Mesothelial cell of epicardium (in vitro differentiated cells): ENCODE measurements at regions not wholly inside any gene's neighbourhood (a gene's known extent, or its start where the extent isn't known, plus 50 kb on each side); places are given as distances from the start of the nearest gene placed in this dataset.

Experiments
- DNase-seq, 2 experiments: peaks; one replicate each; pipeline ENCODE4 v3.0.0; 2021; ENCODE audit warnings: low spot score in 2 of 2; ENCODE audit not compliant: unreplicated experiment in 2 of 2
- H3K27ac Mint-ChIP-seq: 2 replicates; pipeline ENCODE4 v1.8.0; 2021; ENCODE audit warnings: mixed read lengths
- H3K27me3 Mint-ChIP-seq: 2 replicates; pipeline ENCODE4 v1.8.0; 2021; ENCODE audit warnings: low read depth, mixed read lengths
- H3K36me3 Mint-ChIP-seq: 2 replicates; pipeline ENCODE4 v1.8.0; 2021; ENCODE audit warnings: mixed read lengths
- H3K4me1 Mint-ChIP-seq: 2 replicates; pipeline ENCODE4 v1.8.0; 2021; ENCODE audit warnings: mixed read lengths
- H3K4me3 Mint-ChIP-seq: 2 replicates; pipeline ENCODE4 v1.8.0; 2021; ENCODE audit warnings: mild to moderate bottlenecking, moderate library complexity, mixed read lengths
- H3K9me3 Mint-ChIP-seq: 2 replicates; pipeline ENCODE4 v1.8.0; 2021; ENCODE audit warnings: mixed read lengths
- TF ChIP-seq, protein P1 (sequence below): fragments of 200-600 bp; sonication (generic); IDR thresholded peaks from one replicate; pipeline ENCODE4 v1.5.0; 2021; ENCODE audit warnings: antibody characterized with exemption; ENCODE audit not compliant: unreplicated experiment

DNA sequence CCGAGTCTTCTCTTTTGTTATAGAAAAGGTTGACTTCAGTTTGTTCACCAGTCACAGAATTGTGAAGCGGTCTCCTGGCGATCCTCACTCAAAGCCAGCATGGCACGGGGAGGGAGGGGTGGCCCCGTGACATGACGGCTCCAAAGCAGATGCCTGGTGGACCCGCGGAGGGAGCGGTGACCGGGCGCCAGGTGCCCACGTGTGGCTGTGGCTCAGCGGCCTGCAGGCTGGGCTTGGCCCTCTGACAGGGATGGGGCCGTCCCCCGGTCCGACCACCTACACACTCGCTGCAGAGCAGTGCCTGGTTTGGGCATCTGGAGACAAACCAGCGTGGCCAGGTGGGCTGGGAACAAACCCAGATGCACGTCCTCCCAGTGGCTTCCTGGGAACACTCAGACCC is 129.1 kb upstream of the SNTG2 start:
- Mint-ChIP-seq H3K36me3 (no peaks in the 10 kb centered on the region), H3K9me3 (no peaks in the 10 kb centered on the region), H3K4me3 (no peak overlapping the region), H3K4me1 (no peaks in the 10 kb centered on the region), H3K27ac (no peak overlapping the region), H3K27me3 (peaks cover 8% of the 10 kb centered on the region)
- DNase-seq: no peak
- TF ChIP-seq, protein P1, sequence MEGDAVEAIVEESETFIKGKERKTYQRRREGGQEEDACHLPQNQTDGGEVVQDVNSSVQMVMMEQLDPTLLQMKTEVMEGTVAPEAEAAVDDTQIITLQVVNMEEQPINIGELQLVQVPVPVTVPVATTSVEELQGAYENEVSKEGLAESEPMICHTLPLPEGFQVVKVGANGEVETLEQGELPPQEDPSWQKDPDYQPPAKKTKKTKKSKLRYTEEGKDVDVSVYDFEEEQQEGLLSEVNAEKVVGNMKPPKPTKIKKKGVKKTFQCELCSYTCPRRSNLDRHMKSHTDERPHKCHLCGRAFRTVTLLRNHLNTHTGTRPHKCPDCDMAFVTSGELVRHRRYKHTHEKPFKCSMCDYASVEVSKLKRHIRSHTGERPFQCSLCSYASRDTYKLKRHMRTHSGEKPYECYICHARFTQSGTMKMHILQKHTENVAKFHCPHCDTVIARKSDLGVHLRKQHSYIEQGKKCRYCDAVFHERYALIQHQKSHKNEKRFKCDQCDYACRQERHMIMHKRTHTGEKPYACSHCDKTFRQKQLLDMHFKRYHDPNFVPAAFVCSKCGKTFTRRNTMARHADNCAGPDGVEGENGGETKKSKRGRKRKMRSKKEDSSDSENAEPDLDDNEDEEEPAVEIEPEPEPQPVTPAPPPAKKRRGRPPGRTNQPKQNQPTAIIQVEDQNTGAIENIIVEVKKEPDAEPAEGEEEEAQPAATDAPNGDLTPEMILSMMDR: no peak

DNA sequence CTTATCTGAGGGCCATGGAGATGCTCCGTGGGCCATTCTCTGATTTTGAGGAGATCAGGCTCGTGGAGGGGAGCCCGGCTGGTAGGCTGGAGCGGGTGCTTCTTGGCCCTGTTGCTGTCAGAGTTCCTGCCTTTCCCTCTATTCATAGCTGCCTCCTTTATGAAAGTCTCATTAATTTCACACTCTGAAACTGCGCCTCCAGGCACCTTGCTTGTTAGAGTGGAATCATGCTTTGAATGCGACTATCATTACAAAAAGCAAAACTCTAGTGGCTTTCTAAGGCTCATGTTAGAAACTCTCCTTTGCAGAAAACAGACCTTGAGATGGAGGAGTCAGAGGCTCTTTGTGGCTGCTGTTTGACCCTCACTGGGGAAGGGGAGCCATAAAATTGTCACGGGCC is 131.0 kb upstream of the SNTG2 start:
- H3K36me3 Mint-ChIP-seq: no peaks in the 10 kb centered on the region
- H3K27me3 Mint-ChIP-seq: peaks cover 8% of the 10 kb centered on the region
- H3K27ac Mint-ChIP-seq: no peak overlapping the region
- no peak overlapping the region for H3K4me3 Mint-ChIP-seq
- TF ChIP-seq, protein P1: no peak
- no peaks in the 10 kb centered on the region for H3K4me1 Mint-ChIP-seq
- no peaks in the 10 kb centered on the region for H3K9me3 Mint-ChIP-seq
- DNase-seq: no peak

GRCh38 chr2:819121-819520 is 131.5 kb upstream of the SNTG2 start:
- no peak for DNase-seq
- Mint-ChIP-seq H3K36me3 (no peaks in the 10 kb centered on the region), H3K27me3 (peaks cover 8% of the 10 kb centered on the region), H3K9me3 (no peaks in the 10 kb centered on the region), H3K27ac (no peak overlapping the region), H3K4me1 (no peaks in the 10 kb centered on the region), H3K4me3 (no peak overlapping the region)
- TF ChIP-seq, protein P1: no peak

- Mint-ChIP-seq H3K9me3 (no peaks in the 10 kb centered on the region), H3K27me3 (peaks cover 5% of the 10 kb centered on the region), H3K4me3 (no peak overlapping the region), H3K36me3 (no peaks in the 10 kb centered on the region), H3K4me1 (no peaks in the 10 kb centered on the region), H3K27ac (no peak overlapping the region)
- no peak for DNase-seq
- TF ChIP-seq, protein P1: no peak
Observed at GRCh38 chr2:817336-818015, 133.2 kb upstream of the SNTG2 start.

- no peaks in the 10 kb centered on the region for H3K27me3 Mint-ChIP-seq
- no peak overlapping the region for H3K4me3 Mint-ChIP-seq
- H3K4me1 Mint-ChIP-seq: no peaks in the 10 kb centered on the region
- no peaks in the 10 kb centered on the region for H3K36me3 Mint-ChIP-seq
- DNase-seq: no peak
- no peak overlapping the region for H3K27ac Mint-ChIP-seq
- peaks cover 1% of the 10 kb centered on the region for H3K9me3 Mint-ChIP-seq
- TF ChIP-seq, protein P1: no peak
Observed at GRCh38 chr2:816278-816677, 134.4 kb upstream of the SNTG2 start.

- Mint-ChIP-seq H3K27ac (no peak overlapping the region), H3K9me3 (peaks cover 3% of the 10 kb centered on the region)
Observed at GRCh38 chr2:810397-810796, 133.2 kb upstream of the TMEM18 start.

More at GRCh38 chr2:810397-810796, 133.2 kb upstream of the TMEM18 start:
- H3K36me3 Mint-ChIP-seq: no peaks in the 10 kb centered on the region
- DNase-seq: no peak
- H3K4me3 Mint-ChIP-seq: no peak overlapping the region
- no peaks in the 10 kb centered on the region for H3K4me1 Mint-ChIP-seq
- no peaks in the 10 kb centered on the region for H3K27me3 Mint-ChIP-seq
- TF ChIP-seq, protein P1: no peak
